ENCODE measurements at regions not wholly inside any gene's neighbourhood (a gene's known extent, or its start where the extent isn't known, plus 50 kb on each side); places are given as distances from the start of the nearest gene placed in this dataset.

- TF ChIP-seq EP300 (IDR thresholded peaks at IDR 0.05) = no peak
- no peak for TF ChIP-seq CTCF (IDR thresholded peaks at IDR 0.05)
Observed at GRCh38 chr13:84812789-84813188, 930.5 kb upstream of the SLITRK1 start.
